Colonic mucosa (tissue), 4 donors: ENCODE measurements at regions not wholly inside any gene's neighbourhood (a gene's known extent, or its start where the extent isn't known, plus 50 kb on each side); places are given as distances from the start of the nearest gene placed in this dataset.

ENCODE experiments used
- DNase-seq: peaks from one replicate; pipeline ENCODE4 v3.0.0-alpha.2; 2020
- H3K27ac ChIP-seq: fragments of 200-600 bp; one replicate; pipeline ENCODE4 v1.8.0; 2021
- H3K27me3 ChIP-seq: fragments of 200-600 bp; one replicate; pipeline ENCODE4 v1.8.0; 2021
- H3K36me3 ChIP-seq: fragments of 200-600 bp; one replicate; pipeline ENCODE4 v1.8.0; 2021
- H3K4me1 ChIP-seq: fragments of 200-600 bp; one replicate; pipeline ENCODE4 v1.8.0; 2021; ENCODE audit warnings: mild to moderate bottlenecking
- H3K4me3 ChIP-seq: fragments of 200-600 bp; one replicate; pipeline ENCODE4 v1.8.0; 2021
- H3K9ac ChIP-seq, 2 donors: one replicate each; pipeline ENCODE4 v1.7.0; 2013; ENCODE audit warnings: control low read depth in 2 of 2, low read depth in 2 of 2, low read length in 2 of 2
- H3K9me3 ChIP-seq: fragments of 200-600 bp; one replicate; pipeline ENCODE4 v1.8.0; 2021
- intact Hi-C: fragments of 100-400 bp; cut with DNase I; formaldehyde crosslinking; loops from one replicate; pipeline ENCODE4 v1.14.1; 2022
- TF ChIP-seq, protein P1 (sequence below): fragments of 200-600 bp; IDR thresholded peaks from one replicate; pipeline ENCODE4 v1.8.0; 2022; ENCODE audit warnings: antibody characterized with exemption, mild to moderate bottlenecking
- donor health status: healthy.
- donor health status: DM: no; HTN: no; CAD: no.
- donor health status: DM: no; HTN: no; CAD: no.

DNA sequence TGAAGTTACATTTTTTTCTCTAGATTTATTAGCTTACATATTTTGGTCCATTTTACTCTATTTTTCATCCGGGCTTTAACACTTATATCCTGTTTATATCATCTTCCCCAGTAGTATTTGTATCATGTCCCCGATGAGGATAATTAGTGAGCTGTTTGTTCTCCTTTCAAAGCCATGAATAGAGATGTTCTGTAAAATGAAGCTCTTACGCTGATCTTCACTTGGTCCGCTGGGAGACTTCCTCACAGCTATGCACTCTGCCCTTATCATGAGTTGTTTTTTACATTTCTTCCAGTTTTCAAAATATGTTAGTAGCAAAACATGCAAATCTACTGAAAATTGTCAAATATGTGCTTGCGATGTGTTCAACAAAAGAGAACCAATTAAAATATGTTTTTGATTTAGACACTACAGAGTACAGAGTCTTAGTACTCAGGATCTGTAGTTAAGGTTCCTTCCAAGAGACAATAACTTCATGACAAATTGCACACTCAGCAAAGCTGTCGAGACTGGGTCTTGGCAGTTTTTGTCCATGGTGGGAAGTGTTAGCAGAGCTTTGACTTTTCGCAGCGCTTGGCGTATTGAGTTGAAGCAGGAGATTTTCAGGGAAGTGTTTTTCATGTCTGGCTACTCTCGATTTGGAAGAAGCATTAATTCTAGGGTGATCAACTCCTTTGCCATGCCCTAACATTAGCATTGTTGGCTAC, 292.0 kb upstream of the ADAMTS5 start:
- Histone ChIP-seq H3K36me3 (no peaks in the 10 kb centered on the region), H3K9me3 (no peaks in the 10 kb centered on the region), H3K4me1 (no peaks in the 10 kb centered on the region), H3K9ac (no peak overlapping the region), H3K27ac (no peak overlapping the region), H3K4me3 (no peak overlapping the region), H3K27me3 (no peaks in the 10 kb centered on the region)
- DNase-seq, result no peak
- TF ChIP-seq, protein P1, sequence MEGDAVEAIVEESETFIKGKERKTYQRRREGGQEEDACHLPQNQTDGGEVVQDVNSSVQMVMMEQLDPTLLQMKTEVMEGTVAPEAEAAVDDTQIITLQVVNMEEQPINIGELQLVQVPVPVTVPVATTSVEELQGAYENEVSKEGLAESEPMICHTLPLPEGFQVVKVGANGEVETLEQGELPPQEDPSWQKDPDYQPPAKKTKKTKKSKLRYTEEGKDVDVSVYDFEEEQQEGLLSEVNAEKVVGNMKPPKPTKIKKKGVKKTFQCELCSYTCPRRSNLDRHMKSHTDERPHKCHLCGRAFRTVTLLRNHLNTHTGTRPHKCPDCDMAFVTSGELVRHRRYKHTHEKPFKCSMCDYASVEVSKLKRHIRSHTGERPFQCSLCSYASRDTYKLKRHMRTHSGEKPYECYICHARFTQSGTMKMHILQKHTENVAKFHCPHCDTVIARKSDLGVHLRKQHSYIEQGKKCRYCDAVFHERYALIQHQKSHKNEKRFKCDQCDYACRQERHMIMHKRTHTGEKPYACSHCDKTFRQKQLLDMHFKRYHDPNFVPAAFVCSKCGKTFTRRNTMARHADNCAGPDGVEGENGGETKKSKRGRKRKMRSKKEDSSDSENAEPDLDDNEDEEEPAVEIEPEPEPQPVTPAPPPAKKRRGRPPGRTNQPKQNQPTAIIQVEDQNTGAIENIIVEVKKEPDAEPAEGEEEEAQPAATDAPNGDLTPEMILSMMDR, result no peak
- intact Hi-C loops, result no loop called here

GRCh38 chr21:27257908-27258556, 291.1 kb upstream of the ADAMTS5 start:
- H3K9me3 ChIP-seq, result no peaks in the 10 kb centered on the region
- intact Hi-C loops, result no loop called here

GRCh38 chr21:27257226-27257625, 290.3 kb upstream of the ADAMTS5 start:
- no peaks in the 10 kb centered on the region for H3K36me3 ChIP-seq
- no peaks in the 10 kb centered on the region for H3K27me3 ChIP-seq
- intact Hi-C loops, result no loop called here
- no peak overlapping the region for H3K27ac ChIP-seq
- H3K9ac ChIP-seq, result no peak overlapping the region
- H3K4me1 ChIP-seq, result no peaks in the 10 kb centered on the region
- H3K4me3 ChIP-seq, result no peak overlapping the region
- DNase-seq, result no peak
- H3K9me3 ChIP-seq, result no peaks in the 10 kb centered on the region
- TF ChIP-seq, protein P1, result no peak

More at GRCh38 chr21:27257908-27258556, 291.1 kb upstream of the ADAMTS5 start:
- Histone ChIP-seq H3K27ac (no peak overlapping the region), H3K9ac (no peak overlapping the region), H3K4me1 (no peaks in the 10 kb centered on the region), H3K4me3 (no peak overlapping the region), H3K27me3 (no peaks in the 10 kb centered on the region), H3K36me3 (no peaks in the 10 kb centered on the region)
- no peak for DNase-seq
- TF ChIP-seq, protein P1, result no peak

- no peak overlapping the region for H3K27ac ChIP-seq
- no peak overlapping the region for H3K9ac ChIP-seq
- TF ChIP-seq, protein P1, result no peak
- H3K4me3 ChIP-seq, result no peak overlapping the region
- intact Hi-C loops, result no loop called here
- H3K27me3 ChIP-seq, result no peaks in the 10 kb centered on the region
- H3K9me3 ChIP-seq, result no peaks in the 10 kb centered on the region
- H3K4me1 ChIP-seq, result no peaks in the 10 kb centered on the region
- no peak for DNase-seq
- H3K36me3 ChIP-seq, result no peaks in the 10 kb centered on the region
Observed at GRCh38 chr21:27251752-27252151, 284.9 kb upstream of the ADAMTS5 start.

GRCh38 chr21:27250366-27250765, 283.5 kb upstream of the ADAMTS5 start:
- TF ChIP-seq, protein P1, result no peak
- Histone ChIP-seq H3K9me3 (no peaks in the 10 kb centered on the region), H3K9ac (no peak overlapping the region), H3K27me3 (no peaks in the 10 kb centered on the region), H3K36me3 (no peaks in the 10 kb centered on the region), H3K27ac (no peak overlapping the region), H3K4me1 (no peaks in the 10 kb centered on the region), H3K4me3 (no peak overlapping the region)
- intact Hi-C loops, result no loop called here
- DNase-seq, result no peak
